Activated B cell treated with CpG ODN at 0.5 μM for 24 hours (primary cell): ENCODE measurements at regions not wholly inside any gene's neighbourhood (a gene's known extent, or its start where the extent isn't known, plus 50 kb on each side); places are given as distances from the start of the nearest gene placed in this dataset.
A peak's percentile ranks its signal among the peaks of the same experiment; 100 is the strongest.

Experiments used
- ATAC-seq: fragments of 200-7000 bp; cut with Tn5 transposase; one replicate; pipeline ENCODE4 v1.10.0; 2021; ENCODE audit warnings: low read depth, mild to moderate bottlenecking, moderate library complexity
- CTCF ChIA-PET: fragments of 350-600 bp; sonication (Branson Sonifier 250); formaldehyde crosslinking; loops from one replicate; lab custom pipeline; 2021; ENCODE audit warnings: antibody characterized with exemption; lab: Charles Lee
- POLR2A ChIA-PET: fragments of 350-600 bp; sonication (Branson Sonifier 250); formaldehyde crosslinking; loops from one replicate; lab custom pipeline; 2021; ENCODE audit warnings: antibody characterized with exemption; lab: Charles Lee
- DNase-seq: peaks from one replicate; pipeline ENCODE4 v3.0.0; 2022
- H3K27ac Mint-ChIP-seq: one replicate; pipeline ENCODE4 v1.8.0; 2020; ENCODE audit warnings: mixed read lengths
- H3K27me3 Mint-ChIP-seq: one replicate; pipeline ENCODE4 v1.8.0; 2021; ENCODE audit warnings: mixed read lengths
- H3K36me3 Mint-ChIP-seq: one replicate; pipeline ENCODE4 v1.8.0; 2021; ENCODE audit warnings: low read depth, mixed read lengths
- H3K4me1 Mint-ChIP-seq: one replicate; pipeline ENCODE4 v1.8.0; 2021; ENCODE audit warnings: mixed read lengths
- H3K4me3 Mint-ChIP-seq: one replicate; pipeline ENCODE4 v1.8.0; 2020; ENCODE audit warnings: mild to moderate bottlenecking, mixed read lengths
- H3K9me3 Mint-ChIP-seq: one replicate; pipeline ENCODE4 v1.8.0; 2020; ENCODE audit warnings: mixed read lengths
- intact Hi-C: fragments of 100-400 bp; cut with micrococcal nuclease; formaldehyde crosslinking; loops from one replicate; pipeline ENCODE4 v1.15.1; 2024
- TF ChIP-seq, protein P1 (sequence below): fragments of 200-600 bp; IDR thresholded peaks from one replicate; pipeline ENCODE4 v1.8.0; 2022; ENCODE audit warnings: antibody characterized with exemption, mild to moderate bottlenecking

DNA sequence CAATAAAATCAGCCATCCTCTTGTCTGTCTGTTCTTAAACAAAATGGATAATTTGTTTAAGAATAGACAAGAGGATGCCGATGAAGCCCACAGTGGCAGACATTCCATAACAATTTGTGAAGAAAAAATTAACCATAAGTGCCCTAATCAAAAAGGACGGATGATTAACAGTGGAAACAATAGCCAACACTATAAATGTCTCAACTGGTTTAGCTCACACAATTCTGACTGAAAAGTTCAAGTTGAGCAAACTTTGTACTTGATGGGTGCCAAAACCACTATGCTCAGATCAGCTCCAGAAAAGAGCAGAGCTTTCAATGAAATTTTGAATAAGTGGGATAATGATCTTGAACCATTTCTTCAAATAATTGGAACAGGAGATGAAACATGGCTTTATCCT lies 202.2 kb upstream of the OR4E1 start:
- no peak for DNase-seq
- Mint-ChIP-seq H3K4me3 (no peak overlapping the region), H3K27me3 (peaks cover 12% of the 10 kb centered on the region), H3K36me3 (no peaks in the 10 kb centered on the region), H3K4me1 (no peaks in the 10 kb centered on the region), H3K9me3 (peaks cover 2% of the 10 kb centered on the region), H3K27ac (no peak overlapping the region)
- TF ChIP-seq, protein P1, sequence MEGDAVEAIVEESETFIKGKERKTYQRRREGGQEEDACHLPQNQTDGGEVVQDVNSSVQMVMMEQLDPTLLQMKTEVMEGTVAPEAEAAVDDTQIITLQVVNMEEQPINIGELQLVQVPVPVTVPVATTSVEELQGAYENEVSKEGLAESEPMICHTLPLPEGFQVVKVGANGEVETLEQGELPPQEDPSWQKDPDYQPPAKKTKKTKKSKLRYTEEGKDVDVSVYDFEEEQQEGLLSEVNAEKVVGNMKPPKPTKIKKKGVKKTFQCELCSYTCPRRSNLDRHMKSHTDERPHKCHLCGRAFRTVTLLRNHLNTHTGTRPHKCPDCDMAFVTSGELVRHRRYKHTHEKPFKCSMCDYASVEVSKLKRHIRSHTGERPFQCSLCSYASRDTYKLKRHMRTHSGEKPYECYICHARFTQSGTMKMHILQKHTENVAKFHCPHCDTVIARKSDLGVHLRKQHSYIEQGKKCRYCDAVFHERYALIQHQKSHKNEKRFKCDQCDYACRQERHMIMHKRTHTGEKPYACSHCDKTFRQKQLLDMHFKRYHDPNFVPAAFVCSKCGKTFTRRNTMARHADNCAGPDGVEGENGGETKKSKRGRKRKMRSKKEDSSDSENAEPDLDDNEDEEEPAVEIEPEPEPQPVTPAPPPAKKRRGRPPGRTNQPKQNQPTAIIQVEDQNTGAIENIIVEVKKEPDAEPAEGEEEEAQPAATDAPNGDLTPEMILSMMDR, result no peak
- ChIA-PET CTCF (no interaction called here), POLR2A (no interaction called here)
- ATAC-seq, result no peak
- intact Hi-C loops, result no loop called here

DNA sequence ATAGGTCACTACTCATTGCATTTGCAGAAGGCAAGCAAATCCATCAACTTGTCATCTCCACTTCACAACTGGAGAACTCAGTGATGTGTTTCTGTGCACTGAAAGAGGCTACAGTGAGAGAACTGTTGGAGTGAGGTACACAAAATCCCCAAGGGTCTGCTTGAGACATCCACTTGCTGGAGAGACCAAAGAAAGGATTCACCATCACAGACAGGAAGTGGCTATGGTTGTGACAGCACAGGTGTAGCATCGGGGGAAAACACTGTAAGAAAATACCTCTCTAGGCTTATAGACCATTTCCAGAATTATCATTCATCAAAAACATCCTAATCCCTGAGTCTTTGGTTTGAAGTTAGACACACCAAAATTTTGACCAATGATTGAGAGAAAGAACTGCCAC lies 201.3 kb upstream of the OR4E1 start:
- TF ChIP-seq, protein P1, result no peak
- Mint-ChIP-seq H3K27me3 (peaks cover 15% of the 10 kb centered on the region), H3K9me3 (peaks cover 2% of the 10 kb centered on the region), H3K4me1 (no peaks in the 10 kb centered on the region), H3K4me3 (no peak overlapping the region), H3K36me3 (no peaks in the 10 kb centered on the region), H3K27ac (no peak overlapping the region)
- ATAC-seq (no peak), DNase-seq (no peak)
- POLR2A ChIA-PET, result no interaction called here
- intact Hi-C loops, result no loop called here
- CTCF ChIA-PET, result no interaction called here

DNA sequence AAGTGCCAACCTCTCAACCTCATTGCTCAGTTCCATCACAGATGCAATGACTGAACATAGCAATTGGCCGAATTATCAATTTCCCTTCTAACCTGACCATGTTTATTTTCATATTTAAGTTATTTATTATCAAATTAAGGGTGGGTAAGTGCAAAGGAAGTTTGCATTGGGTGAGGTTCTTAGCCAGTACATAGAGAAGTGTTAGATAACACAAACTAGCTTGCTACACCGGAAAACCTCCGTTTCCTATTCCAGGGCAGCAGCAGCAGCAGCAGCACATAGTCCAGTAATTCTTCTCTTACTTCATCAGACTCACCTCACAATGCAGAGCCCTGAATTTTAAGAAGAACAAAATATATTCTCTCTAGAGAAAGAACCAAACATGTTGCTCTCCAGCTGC lies 200.5 kb upstream of the OR4E1 start:
- CTCF ChIA-PET, result no interaction called here

DNA sequence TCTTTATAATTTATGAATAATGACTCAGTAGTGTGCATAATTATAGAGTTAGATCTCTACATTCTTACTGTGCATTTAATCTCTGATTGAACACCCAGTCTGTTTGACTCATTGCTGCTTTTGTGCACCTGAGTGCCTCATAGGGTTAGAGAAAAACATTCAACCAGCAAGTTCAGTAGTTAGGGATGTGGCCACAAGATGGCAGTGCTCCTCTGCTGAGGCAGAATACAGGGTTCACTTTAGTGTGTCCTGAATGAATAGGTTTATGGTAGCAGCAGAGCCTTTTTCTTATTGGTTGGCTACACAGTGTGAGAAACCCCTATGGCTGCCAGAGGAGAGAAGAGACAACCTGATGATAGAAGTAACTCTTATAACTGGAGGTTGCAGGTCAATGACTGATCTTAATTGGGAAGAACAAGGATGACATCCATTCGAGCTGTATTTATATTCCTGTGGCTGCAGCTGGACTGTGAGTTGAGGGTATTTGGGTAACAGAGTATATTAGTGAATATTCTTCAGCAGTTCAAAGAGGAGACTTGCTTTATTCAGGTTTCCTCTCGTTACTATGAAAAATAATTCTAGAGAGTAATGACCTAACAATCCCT lies 194.9 kb upstream of the OR4E1 start:
- no peaks in the 10 kb centered on the region for H3K36me3 Mint-ChIP-seq
- TF ChIP-seq, protein P1, result peak; percentile 70
- DNase-seq, result no peak
- ChIA-PET CTCF (interaction anchor here (1.0 to 1.1 kb wide), 2 partner anchors 10 to 55 kb away, joined by 3 to 4 read pairs; no protein-coding TSS in a partner anchor), POLR2A (no interaction called here)
- H3K9me3 Mint-ChIP-seq, result no peaks in the 10 kb centered on the region
- peak; percentile 58 for ATAC-seq
- no peaks in the 10 kb centered on the region for H3K4me1 Mint-ChIP-seq
- intact Hi-C loops, result no loop called here
- no peak overlapping the region for H3K4me3 Mint-ChIP-seq
- no peak overlapping the region for H3K27ac Mint-ChIP-seq
- peaks cover 18% of the 10 kb centered on the region for H3K27me3 Mint-ChIP-seq

More for the DNA sequence above, 200.5 kb upstream of the OR4E1 start:
- POLR2A ChIA-PET, result no interaction called here
- Mint-ChIP-seq H3K9me3 (no peaks in the 10 kb centered on the region), H3K27ac (no peak overlapping the region), H3K4me3 (no peak overlapping the region), H3K27me3 (peaks cover 15% of the 10 kb centered on the region), H3K36me3 (no peaks in the 10 kb centered on the region), H3K4me1 (no peaks in the 10 kb centered on the region)
- TF ChIP-seq, protein P1, result no peak
- ATAC-seq (no peak), DNase-seq (no peak)
- intact Hi-C loops, result no loop called here

- no peak overlapping the region for H3K4me3 Mint-ChIP-seq
- TF ChIP-seq, protein P1, result no peak
- DNase-seq (no peak), ATAC-seq (no peak)
- ChIA-PET CTCF (no interaction called here), POLR2A (no interaction called here)
- H3K27ac Mint-ChIP-seq, result no peak overlapping the region
- H3K4me1 Mint-ChIP-seq, result no peaks in the 10 kb centered on the region
- no peaks in the 10 kb centered on the region for H3K9me3 Mint-ChIP-seq
- H3K36me3 Mint-ChIP-seq, result no peaks in the 10 kb centered on the region
- intact Hi-C loops, result no loop called here
- H3K27me3 Mint-ChIP-seq, result peaks cover 23% of the 10 kb centered on the region
These were observed 193.9 kb upstream of the OR4E1 start for GRCh38 chr14:21867541-21867940.
